ENCODE measurements at regions not wholly inside any gene's neighbourhood (a gene's known extent, or its start where the extent isn't known, plus 50 kb on each side); places are given as distances from the start of the nearest gene placed in this dataset.
"Not testable (repeated sequence)": the region's sequence is repeated elsewhere in the genome, so short reads cannot be mapped to it uniquely, and the experiment has no call there.

- DNase-seq (ENCODE audit: low spot score): no peak
- TF ChIP-seq CTCF (IDR thresholded peaks at IDR 0.05; ENCODE audit: extremely low read depth, missing control alignments): no peak
Observed at GRCh38 chr15:24078310-24079029, 391.4 kb upstream of the NDN start.

- DNase-seq (ENCODE audit: low spot score): not testable (repeated sequence)
Observed at GRCh38 chr15:24088941-24089340, 401.8 kb upstream of the NDN start.

- not testable (repeated sequence) for DNase-seq (ENCODE audit: low spot score)
Observed at GRCh38 chr15:24101503-24101902, 414.4 kb upstream of the NDN start.

GRCh38 chr15:24107524-24107923 lies 420.4 kb upstream of the NDN start:
- not testable (repeated sequence) for DNase-seq (ENCODE audit: low spot score)

- not testable (repeated sequence) for DNase-seq (ENCODE audit: low spot score)
Observed at GRCh38 chr15:24107948-24108347, 420.8 kb upstream of the NDN start.

DNA sequence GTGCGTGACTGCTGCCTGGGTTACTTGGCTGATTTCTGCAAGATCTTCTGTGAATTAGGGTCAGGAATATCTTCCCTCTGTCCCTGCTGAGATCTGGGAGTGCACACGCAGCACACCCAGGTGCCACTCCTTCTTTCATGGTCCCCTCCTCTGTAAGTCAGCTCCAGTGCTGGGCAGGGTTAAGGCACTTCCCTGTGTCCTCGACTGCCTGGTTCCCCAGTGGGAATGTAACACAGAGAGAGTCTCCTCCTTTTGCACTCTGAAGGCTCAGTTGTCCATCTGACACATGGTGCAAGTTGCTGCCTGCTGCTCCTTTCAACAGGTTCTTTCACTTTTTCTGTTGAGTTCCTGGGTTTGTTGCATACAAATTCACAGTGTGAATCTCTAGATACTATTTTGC lies 421.2 kb upstream of the NDN start:
- DNase-seq (ENCODE audit: low spot score): not testable (repeated sequence)

- not testable (repeated sequence) for DNase-seq (ENCODE audit: low spot score)
Observed at GRCh38 chr15:24139622-24140021, 452.5 kb upstream of the NDN start.

- DNase-seq (ENCODE audit: low spot score): not testable (repeated sequence)
Observed at GRCh38 chr15:24145070-24145469, 458.0 kb upstream of the NDN start.

- no peak for TF ChIP-seq CTCF (IDR thresholded peaks at IDR 0.05; ENCODE audit: extremely low read depth, missing control alignments)
- no peak for DNase-seq (ENCODE audit: low spot score)
Observed at GRCh38 chr15:24146251-24146650, 459.1 kb upstream of the NDN start.

DNA sequence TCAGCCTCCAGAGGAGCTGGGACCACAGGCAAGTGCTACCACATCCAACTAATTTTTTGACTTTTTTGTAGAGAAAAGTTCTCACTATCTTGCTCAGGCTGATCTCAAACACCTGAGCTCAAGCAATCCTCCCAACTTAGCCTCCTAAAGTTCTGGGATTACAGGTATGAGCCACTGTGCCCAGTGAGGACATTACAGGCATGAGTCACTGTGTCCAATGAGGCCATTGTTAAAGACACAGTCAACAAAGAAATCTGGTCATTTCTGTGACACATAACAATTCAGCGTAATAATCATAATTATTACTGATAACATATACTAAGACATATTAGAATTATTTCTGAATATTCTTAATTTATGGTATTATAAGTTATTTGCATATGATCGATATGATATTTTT lies 463.4 kb upstream of the NDN start:
- DNase-seq (ENCODE audit: low spot score): no peak

DNA sequence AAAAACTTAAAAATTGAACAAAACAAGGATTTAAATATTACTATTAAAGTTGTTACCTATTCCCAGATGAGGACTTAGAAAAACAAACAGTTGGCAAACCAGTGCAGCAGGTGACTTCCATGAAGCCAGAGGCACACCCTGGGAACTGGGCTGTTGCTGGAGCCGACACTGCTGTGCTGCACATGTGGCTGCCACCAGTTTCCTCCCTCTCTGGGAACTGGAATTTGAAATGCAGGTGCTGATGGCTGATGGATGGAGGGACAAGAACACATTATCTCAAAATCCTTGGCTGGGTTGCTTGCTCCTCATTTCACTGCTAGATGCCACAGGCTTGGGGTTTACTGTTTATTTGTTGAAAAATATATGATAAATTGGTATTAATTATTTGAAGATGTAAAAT lies 471.2 kb upstream of the NDN start:
- DNase-seq (ENCODE audit: low spot score): not testable (repeated sequence)

More for the DNA sequence above, 463.4 kb upstream of the NDN start:
- TF ChIP-seq CTCF (IDR thresholded peaks at IDR 0.05; ENCODE audit: extremely low read depth, missing control alignments): no peak

GRCh38 chr15:24165512-24165911 lies 478.4 kb upstream of the NDN start:
- DNase-seq (ENCODE audit: low spot score): not testable (repeated sequence)

DNA sequence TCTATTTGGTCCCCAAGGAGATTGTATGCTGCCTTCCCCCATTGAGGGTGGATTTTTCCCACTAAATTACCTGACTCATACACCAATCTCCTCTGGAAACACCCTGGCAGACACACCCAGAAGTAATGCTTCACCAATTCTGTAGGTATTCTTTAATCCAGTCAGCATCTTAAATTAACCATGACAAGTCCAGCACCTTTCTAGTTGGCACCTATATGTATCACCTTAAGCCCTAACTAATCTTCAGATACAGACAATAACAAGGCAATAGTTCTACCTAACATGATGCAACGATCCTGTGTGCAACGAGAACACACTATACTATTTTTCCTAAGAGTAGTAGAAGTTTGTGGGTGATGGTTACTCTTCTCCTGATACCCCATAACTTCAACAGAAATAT lies 473.3 kb upstream of the NPAP1 start:
- not testable (repeated sequence) for DNase-seq (ENCODE audit: low spot score)

DNA sequence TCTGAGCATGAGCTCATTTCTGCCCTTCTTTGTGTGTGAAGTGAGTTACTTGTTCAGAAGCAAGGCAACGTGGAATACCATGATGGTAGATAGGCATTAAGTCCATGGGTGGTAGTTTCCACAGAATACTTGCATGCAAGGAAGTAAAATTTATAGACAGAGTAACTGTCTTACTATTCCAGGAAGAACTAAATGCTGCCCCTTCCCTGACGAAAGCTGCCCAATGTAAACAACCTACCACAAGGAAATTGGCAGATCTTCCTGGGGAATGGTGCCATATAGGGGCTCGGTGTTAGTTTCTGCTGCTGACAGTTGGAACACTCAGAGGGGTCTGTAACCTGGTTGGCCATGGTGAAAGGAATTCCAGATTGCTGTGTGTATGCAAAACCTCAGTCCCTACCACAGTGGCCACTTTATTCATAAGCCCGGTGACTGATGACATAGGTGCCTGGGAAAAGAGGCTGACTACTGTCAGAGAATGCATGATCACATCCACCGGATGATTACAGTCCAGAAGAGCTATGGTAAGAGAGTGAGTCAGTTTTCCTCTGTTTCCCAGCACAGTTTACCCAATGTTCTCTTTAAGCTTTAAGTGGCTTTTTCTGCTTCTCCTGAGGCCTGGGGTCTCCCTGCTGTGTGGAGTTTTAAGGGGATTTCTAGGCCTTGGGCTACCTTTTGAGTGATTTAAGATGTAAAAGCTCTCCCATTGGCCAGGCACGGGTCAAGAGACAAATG lies 463.7 kb upstream of the NPAP1 start:
- not testable (repeated sequence) for DNase-seq (ENCODE audit: low spot score)

Measured in GM20000 (cell line).